ENCODE measurements at regions not wholly inside any gene's neighbourhood (a gene's known extent, or its start where the extent isn't known, plus 50 kb on each side); places are given as distances from the start of the nearest gene placed in this dataset.

DNA sequence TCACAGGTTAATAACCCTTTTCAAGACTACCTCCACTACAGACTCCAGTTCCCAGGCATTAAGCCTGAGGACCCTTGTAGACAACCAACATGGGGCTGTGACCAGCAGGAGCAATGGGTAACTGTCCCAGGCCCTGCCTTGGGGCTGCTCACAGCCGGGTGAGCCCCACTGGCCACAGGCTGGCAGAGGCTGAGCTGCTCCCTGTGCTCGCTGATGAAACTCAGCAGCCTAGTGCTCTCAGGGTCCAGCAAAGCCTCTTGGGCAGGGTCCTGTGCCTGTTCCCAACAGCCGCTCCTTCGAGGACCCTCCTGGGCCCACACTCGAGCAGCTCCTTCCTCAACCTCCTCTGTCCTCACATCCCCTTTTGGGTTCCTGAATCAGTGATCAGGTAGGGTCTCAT is 99.8 kb downstream of the VPREB1 start:
- TF ChIP-seq ZSCAN20 (CRISPR knock-in tag; IDR thresholded peaks at IDR 0.05) (no peak), ZNF302 (CRISPR knock-in tag; IDR thresholded peaks at IDR 0.05) (no peak), BHLHE40 (IDR thresholded peaks at IDR 0.05; ENCODE audit: low read depth, low read length) (no peak), HDAC2 (IDR thresholded peaks at IDR 0.05) (no peak), EHMT2 (IDR thresholded peaks at IDR 0.05; ENCODE audit: low read depth) (no peak), CBX2 (IDR thresholded peaks at IDR 0.05; ENCODE audit: borderline replicate concordance, low read depth) (no peak), FOSB (CRISPR knock-in tag; IDR thresholded peaks at IDR 0.05) (no peak), RFX5 (IDR thresholded peaks at IDR 0.05) (no peak), JUN (IDR thresholded peaks at IDR 0.05) (no peak)
- TF ChIP-seq, protein P1, sequence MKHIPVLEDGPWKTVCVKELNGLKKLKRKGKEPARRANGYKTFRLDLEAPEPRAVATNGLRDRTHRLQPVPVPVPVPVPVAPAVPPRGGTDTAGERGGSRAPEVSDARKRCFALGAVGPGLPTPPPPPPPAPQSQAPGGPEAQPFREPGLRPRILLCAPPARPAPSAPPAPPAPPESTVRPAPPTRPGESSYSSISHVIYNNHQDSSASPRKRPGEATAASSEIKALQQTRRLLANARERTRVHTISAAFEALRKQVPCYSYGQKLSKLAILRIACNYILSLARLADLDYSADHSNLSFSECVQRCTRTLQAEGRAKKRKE (CRISPR knock-in tag; IDR thresholded peaks at IDR 0.05; ENCODE audit: low read depth) = no peak
- TF ChIP-seq, protein P2, sequence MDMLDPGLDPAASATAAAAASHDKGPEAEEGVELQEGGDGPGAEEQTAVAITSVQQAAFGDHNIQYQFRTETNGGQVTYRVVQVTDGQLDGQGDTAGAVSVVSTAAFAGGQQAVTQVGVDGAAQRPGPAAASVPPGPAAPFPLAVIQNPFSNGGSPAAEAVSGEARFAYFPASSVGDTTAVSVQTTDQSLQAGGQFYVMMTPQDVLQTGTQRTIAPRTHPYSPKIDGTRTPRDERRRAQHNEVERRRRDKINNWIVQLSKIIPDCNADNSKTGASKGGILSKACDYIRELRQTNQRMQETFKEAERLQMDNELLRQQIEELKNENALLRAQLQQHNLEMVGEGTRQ (IDR thresholded peaks at IDR 0.05) = no peak
- TF ChIP-seq, protein P3, sequence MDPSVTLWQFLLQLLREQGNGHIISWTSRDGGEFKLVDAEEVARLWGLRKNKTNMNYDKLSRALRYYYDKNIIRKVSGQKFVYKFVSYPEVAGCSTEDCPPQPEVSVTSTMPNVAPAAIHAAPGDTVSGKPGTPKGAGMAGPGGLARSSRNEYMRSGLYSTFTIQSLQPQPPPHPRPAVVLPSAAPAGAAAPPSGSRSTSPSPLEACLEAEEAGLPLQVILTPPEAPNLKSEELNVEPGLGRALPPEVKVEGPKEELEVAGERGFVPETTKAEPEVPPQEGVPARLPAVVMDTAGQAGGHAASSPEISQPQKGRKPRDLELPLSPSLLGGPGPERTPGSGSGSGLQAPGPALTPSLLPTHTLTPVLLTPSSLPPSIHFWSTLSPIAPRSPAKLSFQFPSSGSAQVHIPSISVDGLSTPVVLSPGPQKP (IDR thresholded peaks at IDR 0.05; ENCODE audit: low read depth, low read length) = no peak
- no peak overlapping the region for H3K27ac ChIP-seq
- ATAC-seq (no peak), FAIRE-seq (no peak), DNase-seq (ENCODE audit: low read depth in 1 of 2, low spot score in 1 of 2) (no peak)
- 4% methylated on average over 4 of the region's 5 CpGs for WGBS (ENCODE audit: missing lambda C conversion rate)
- H3K4me1 ChIP-seq = no peaks in the 10 kb centered on the region
- ChIA-PET CTCF (interaction anchor here (0.8 to 2.0 kb wide), 5 partner anchors 9 to 143 kb away, joined by 3 to 10 read pairs (median 3); no protein-coding TSS in a partner anchor), POLR2A (no interaction called here)
- H3K9me3 ChIP-seq = no peaks in the 10 kb centered on the region
- no peak overlapping the region for H3K4me3 ChIP-seq
- no peak overlapping the region for H3K4me2 ChIP-seq

DNA sequence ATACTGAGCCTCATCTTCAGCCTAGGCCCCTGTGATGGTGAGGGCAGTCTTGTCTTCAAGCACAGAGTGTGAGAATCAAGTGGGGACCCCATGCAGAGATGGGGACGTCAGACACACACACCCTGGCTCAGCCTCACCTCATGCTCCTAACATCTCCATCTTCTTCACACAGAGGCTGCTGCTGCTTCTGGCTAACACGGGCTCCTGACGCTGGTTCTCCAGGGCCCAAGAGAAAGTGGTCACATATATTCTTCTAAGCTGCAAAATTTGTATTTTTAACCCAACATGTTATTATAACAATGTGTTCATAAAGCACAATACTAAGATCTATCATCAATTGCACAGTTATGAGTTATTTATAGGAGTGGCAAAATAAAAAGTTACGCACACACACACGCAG is 101.2 kb downstream of the VPREB1 start:
- ATAC-seq (no peak), DNase-seq (ENCODE audit: low read depth in 1 of 2, low spot score in 1 of 2) (no peak), FAIRE-seq (no peak)
- H3K27ac ChIP-seq = no peak overlapping the region
- CTCF ChIA-PET = interaction anchor here (0.9 kb wide), 1 partner anchor 138 kb away, joined by 3 read pairs; no protein-coding TSS in a partner anchor
- H3K4me2 ChIP-seq = no peak overlapping the region
- no peaks in the 10 kb centered on the region for H3K4me1 ChIP-seq
- 68% methylated on average over 5 of the region's 5 CpGs for WGBS (ENCODE audit: missing lambda C conversion rate)
- H3K4me3 ChIP-seq = no peak overlapping the region
- no peaks in the 10 kb centered on the region for H3K9me3 ChIP-seq
- TF ChIP-seq POLR2AphosphoS2 (conservative IDR thresholded peaks at IDR 0.05; ENCODE audit: low read length) (no peak), HEYL (CRISPR knock-in tag; IDR thresholded peaks at IDR 0.05) (no peak), RAD21 (conservative IDR thresholded peaks at IDR 0.05 in 1 of 2, IDR thresholded peaks at IDR 0.05 in 1 of 2) (no peak), POLR2A (IDR thresholded peaks at IDR 0.05; ENCODE audit: low read length) (no peak), GATA3 (IDR thresholded peaks at IDR 0.05; ENCODE audit: borderline replicate concordance) (no peak)
- POLR2A ChIA-PET = no interaction called here

DNA sequence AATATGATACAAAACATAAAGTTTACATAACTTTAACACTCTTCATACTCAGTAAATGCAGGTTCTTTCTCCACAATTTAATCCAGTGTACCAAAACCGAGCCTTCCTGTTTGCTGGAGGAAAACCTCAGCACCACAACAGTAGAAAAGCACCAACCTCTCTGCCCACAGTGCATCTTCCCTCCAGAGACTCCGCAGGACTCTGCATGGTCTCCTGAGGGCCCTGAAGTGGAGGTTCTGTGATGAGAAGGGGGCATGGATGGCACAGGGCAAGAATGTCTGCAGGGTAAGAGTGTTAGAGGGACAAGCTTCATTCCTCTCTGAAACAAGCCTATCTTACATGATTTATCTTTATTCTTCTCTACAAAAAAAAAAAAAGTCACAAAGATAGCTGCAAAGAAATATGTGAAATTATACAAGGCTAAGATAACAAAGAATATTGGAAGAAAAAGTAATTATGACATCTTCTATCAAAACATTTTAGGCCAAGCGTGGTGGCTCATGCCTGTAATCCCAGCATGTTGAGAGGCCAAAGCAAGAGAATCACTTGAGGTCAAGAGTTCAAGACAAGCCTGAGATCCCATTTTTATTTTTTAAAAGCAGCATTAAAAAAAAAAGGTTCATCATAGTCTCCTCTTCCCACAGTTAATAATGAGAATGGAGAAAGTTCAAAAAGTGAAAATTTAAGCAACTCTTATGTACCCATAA is 102.0 kb downstream of the VPREB1 start:
- CTCF ChIA-PET = interaction anchor here (0.9 to 1.6 kb wide), 2 partner anchors 12 to 21 kb away, joined by 3 to 4 read pairs; no protein-coding TSS in a partner anchor
- Histone ChIP-seq H3K27ac (no peak overlapping the region), H3K4me2 (no peak overlapping the region), H3K4me1 (no peaks in the 10 kb centered on the region), H3K4me3 (no peak overlapping the region), H3K9me3 (no peaks in the 10 kb centered on the region)
- TF ChIP-seq HOXA7 (CRISPR knock-in tag; IDR thresholded peaks at IDR 0.05) (no peak), JUN (IDR thresholded peaks at IDR 0.05) (no peak), EHF (CRISPR knock-in tag; IDR thresholded peaks at IDR 0.05) (no peak), RNF2 (IDR thresholded peaks at IDR 0.05; ENCODE audit: borderline replicate concordance, low read depth) (no peak), KDM5A (IDR thresholded peaks at IDR 0.05) (no peak), EHMT2 (IDR thresholded peaks at IDR 0.05; ENCODE audit: low read depth) (no peak), CHD4 (IDR thresholded peaks at IDR 0.05; ENCODE audit: borderline replicate concordance) (no peak)
- TF ChIP-seq, protein P4, sequence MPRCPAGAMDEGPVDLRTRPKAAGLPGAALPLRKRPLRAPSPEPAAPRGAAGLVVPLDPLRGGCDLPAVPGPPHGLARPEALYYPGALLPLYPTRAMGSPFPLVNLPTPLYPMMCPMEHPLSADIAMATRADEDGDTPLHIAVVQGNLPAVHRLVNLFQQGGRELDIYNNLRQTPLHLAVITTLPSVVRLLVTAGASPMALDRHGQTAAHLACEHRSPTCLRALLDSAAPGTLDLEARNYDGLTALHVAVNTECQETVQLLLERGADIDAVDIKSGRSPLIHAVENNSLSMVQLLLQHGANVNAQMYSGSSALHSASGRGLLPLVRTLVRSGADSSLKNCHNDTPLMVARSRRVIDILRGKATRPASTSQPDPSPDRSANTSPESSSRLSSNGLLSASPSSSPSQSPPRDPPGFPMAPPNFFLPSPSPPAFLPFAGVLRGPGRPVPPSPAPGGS (IDR thresholded peaks at IDR 0.05) = no peak
- TF ChIP-seq, protein P5, sequence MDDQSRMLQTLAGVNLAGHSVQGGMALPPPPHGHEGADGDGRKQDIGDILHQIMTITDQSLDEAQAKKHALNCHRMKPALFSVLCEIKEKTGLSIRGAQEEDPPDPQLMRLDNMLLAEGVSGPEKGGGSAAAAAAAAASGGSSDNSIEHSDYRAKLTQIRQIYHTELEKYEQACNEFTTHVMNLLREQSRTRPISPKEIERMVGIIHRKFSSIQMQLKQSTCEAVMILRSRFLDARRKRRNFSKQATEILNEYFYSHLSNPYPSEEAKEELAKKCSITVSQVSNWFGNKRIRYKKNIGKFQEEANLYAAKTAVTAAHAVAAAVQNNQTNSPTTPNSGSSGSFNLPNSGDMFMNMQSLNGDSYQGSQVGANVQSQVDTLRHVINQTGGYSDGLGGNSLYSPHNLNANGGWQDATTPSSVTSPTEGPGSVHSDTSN (IDR thresholded peaks at IDR 0.05) = no peak
- no peak for FAIRE-seq
- no peak for DNase-seq (ENCODE audit: low read depth in 1 of 2, low spot score in 1 of 2)
- ATAC-seq = no peak
- POLR2A ChIA-PET = no interaction called here
- WGBS (ENCODE audit: missing lambda C conversion rate) = 39% methylated on average over 3 of the region's 3 CpGs

All from A549 (cell line).